ENCODE measurements at regions not wholly inside any gene's neighbourhood (a gene's known extent, or its start where the extent isn't known, plus 50 kb on each side); places are given as distances from the start of the nearest gene placed in this dataset.

DNA sequence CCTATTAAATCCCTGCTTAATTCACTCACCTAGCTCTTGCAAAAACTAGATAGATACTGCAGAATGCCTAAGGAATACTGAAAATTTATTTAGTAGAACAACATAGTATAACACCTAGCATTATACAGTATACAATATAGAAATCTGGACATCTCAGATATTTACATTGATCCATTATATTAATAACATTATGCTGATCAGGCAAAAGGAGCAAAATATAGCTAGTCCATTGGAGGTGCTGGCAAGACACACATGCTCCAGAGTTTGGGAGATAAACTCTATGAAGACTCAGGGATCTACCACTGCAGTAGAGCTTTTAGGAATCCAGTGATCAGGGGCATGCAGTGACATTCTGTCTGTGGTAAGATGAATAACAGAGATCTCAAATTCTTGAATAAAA, 357.6 kb downstream of the TBC1D4 start:
- no peak for DNase-seq

GRCh38 chr13:75123428-75123827, 358.5 kb downstream of the TBC1D4 start:
- no peak for DNase-seq

DNA sequence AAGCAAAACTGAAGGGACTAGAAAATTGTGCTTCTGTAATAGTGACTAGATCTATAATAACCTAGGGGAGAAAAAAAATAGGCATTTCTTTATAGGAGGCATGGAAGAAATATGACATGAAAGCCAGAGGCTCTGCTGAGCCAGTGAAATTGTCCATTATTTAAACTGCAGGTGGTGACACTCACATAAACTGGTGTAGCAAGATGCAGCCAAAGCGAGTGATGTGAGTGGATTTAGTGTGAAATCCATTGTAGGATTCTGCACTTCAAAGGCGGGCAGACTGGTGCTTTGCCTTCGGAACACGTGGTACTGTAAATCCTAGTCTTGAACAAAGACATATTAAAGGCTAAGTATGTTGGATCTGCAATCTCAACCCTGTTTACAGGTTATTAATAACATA, 361.9 kb downstream of the TBC1D4 start:
- no peak for DNase-seq

DNA sequence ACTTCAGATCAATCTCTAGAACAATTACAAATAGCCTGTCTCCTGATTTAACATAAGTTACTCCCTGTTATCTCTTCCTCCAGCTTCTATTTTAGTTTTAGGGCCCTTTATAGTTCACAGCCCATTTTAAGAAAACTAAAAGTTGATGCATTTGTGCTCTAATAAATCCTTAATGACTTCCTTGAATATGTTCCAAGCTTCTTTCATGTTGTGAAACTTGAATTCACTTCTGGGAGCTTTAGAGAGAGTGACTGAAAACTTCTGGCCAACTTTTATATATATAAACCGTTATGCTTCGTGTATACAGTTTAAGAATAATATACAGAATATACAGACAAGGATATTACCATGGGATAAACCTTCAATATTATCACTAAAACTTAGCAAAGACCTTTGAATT, 366.8 kb downstream of the TBC1D4 start:
- no peak for DNase-seq

DNA sequence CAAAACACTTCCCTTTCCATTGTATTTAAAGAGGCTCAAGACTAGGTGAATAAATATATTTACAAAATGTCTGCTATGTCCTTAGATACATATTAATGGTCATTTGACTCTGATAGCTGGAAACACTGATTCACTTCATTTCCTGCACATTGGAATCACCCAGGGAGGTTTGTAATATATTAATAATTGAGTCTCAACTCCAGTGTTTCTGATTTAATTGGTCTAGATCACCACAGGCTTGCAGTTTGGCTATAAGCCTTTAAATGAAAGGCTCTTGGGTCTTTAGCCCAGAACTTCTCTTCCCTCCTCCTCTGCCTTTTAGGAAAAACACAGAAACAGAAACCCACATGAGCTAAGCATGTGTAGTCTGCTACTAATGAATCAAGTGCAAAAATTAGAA, 378.0 kb downstream of the TBC1D4 start:
- no peak for DNase-seq

DNA sequence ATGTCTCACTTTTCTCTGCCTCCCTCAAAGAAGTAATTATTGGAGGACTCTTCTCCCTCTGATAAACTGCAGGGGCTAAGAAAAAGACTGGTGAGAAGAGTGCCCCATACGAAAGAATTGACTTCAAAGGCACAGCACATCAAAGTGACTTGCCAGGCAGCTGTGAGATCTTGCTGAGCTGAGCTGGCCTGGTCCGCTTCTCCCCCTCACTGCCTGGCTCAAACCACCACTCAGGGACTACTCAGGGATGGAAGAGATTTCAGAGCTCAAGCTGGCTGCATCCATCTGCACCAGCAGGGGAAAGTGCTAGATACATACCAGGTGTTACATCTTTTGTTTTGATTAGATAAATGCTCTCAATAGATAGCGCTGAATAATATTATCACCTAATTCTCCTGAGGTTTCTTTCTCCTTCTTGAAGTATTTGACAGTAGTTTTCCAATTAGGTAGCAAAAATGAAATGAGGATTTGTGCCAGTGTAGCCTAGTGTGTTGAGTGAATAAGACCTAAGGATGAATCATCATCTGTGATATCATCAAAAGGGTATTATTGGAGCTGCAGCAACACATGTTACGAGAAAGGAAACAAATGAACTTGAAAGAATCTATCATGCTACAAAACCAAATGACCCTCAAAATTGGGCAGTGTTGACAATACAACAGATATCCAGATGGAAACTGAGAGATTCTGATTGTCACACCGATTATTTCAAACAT, 379.8 kb downstream of the TBC1D4 start:
- no peak for DNase-seq

DNA sequence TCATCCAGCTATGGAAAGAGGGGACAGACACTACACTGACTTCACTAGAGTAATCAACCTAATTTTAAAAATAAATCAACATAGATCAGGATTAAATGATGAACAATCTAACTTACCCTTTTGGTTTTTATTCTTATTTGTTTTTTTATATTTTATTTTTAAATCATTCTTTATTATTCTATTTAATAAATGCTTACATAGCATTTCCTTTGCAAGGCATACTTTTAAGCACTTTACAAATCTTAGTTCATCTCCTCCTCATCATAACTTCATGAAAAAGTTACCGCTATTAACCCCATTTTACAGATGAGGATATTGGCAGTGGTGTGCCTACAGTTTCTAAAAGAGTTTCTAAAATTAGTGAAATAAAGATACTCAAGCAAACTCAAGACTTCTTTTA, 380.6 kb downstream of the TBC1D4 start:
- no peak for DNase-seq

- DNase-seq: no peak
Measured at GRCh38 chr13:75092143-75092542, 389.8 kb downstream of the TBC1D4 start.

- no peak for DNase-seq
Measured at GRCh38 chr13:75091718-75092117, 390.3 kb downstream of the TBC1D4 start.

DNA sequence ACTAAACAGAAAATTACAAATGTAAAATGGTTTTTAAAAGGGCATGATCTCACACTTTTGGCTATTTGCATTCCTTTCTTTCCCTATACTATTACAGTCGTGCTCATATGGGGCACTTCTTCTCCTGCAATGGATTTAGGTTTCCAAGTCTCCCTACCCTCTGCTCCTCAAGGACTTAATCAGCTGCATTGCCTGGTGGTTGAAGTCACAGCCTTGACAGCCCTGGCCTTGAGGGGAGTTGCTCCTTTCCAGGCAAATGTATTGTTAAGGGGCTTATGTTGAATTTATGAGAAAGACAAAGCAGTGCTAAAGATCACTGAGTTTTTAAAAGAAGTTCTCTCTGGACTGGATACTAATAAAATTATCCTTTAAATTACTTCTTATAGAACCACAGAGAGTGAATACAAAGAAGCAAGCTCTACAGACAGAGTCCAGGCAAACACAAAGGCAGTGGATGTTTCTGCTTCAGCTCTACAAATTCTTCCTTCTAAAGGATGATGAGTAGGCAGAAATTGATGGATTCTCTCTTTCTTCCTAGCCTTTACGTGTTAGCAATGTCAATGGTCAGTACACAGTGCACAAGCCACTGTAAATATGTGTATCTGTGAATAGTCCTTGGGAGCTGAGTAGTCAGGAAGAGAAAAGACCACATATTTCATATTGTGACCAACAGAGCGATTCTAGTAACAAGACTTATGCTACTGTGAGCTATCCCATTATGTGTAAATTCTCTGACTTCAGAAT, 390.9 kb downstream of the TBC1D4 start:
- no peak for DNase-seq

DNA sequence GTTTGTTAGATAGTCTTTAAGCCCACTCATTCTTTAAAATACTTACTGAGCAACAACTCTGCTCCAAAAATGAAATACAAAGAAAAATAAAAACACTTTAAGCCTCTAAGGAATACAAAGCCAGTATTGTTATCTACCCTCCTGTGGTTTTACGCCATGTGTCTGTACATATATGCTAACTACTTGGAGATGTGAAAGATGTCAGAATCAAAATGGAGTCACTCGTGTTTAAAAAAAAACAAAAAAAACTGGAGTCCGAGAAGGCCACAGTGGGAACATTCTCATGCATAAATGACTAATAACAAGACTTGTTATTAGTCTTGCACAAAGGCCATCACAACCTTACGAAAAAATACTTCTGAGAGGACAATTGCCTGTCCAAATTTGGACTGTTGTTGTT, 393.1 kb downstream of the TBC1D4 start:
- no peak for DNase-seq

GRCh38 chr13:75079226-75079625, 402.7 kb downstream of the TBC1D4 start:
- no peak for DNase-seq

GRCh38 chr13:75076476-75076875, 405.5 kb downstream of the TBC1D4 start:
- DNase-seq: no peak

GRCh38 chr13:75073786-75074185, 408.2 kb downstream of the TBC1D4 start:
- DNase-seq: no peak

- DNase-seq: no peak
Measured at GRCh38 chr13:75072891-75073290, 409.1 kb downstream of the TBC1D4 start.

- no peak for DNase-seq
Measured at GRCh38 chr13:75072368-75072767, 409.6 kb downstream of the TBC1D4 start.

- no peak for DNase-seq
Measured at GRCh38 chr13:75071796-75072195, 410.2 kb downstream of the TBC1D4 start.

DNA sequence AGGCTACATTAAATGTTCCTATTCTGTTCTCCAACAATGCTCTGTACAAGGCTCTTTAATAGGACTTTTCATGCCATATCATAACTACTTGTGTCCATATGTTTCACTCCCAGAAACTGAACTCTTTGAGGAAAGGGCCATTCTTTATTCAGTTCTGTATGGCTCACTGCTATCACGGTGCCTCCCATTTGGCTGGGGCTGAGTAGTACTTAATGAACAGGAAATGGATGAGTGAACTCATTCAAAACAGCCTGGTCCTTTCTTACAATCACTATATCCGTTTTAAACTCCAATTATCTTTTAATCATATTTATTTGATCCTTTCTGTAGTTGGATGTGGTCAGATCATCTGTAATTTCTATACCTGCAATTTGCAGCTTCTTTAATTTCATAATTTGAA, 410.6 kb downstream of the TBC1D4 start:
- DNase-seq: no peak

DNA sequence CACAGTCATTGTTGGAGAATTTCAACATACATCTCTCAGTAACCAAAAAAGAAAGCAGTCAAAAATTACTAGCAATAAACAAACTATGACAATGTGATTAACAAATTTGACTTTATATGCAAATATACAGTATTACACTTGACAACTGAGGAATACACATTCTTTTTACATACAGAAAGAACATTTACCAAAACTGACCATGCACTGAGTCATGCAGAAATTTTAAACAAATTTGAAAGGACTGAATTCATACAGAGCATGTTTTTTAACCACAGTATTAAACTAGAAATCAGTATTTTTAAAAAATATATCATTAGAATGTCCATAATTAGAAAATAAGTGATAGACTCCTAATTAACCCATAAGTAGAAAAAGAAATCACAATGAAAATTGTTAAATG, 420.1 kb downstream of the TBC1D4 start:
- no peak for DNase-seq

DNA sequence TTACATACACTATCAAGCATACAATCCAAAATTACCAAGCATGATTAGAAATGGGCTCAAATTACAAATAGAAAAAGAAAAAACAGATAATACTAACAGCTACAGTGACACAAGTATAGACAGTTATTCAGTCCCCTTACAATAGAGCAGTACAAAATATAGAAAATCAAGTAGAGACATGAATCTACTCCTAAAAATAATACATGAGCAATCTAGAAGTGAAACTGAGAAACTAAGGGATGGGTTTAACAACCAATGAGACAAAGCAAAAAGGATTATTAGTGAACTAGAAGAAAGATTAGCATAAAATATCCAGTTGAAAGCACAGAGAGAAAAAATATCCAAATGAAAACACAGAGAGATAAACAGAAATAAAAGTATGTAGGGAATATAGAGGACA, 426.7 kb downstream of the TBC1D4 start:
- DNase-seq: no peak

DNA sequence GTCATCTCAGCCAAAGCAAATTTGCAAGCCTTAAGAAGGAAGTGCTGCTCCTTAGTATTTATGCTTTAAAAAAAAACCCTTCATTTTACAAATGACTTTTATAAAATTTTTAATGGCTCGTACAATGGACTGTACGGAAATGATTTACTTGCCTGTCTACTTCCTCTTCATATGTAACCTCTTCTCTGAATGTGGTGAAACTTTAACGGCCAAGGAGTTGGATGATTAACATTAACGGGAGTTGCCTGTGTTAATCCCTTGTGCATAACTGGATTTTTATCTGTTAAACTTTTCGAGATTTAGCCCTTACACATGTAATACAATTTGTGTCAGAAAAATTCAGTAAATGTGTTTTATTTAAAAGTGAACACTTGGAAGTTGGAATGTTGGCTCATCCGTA, 429.4 kb downstream of the TBC1D4 start:
- no peak for DNase-seq

DNA sequence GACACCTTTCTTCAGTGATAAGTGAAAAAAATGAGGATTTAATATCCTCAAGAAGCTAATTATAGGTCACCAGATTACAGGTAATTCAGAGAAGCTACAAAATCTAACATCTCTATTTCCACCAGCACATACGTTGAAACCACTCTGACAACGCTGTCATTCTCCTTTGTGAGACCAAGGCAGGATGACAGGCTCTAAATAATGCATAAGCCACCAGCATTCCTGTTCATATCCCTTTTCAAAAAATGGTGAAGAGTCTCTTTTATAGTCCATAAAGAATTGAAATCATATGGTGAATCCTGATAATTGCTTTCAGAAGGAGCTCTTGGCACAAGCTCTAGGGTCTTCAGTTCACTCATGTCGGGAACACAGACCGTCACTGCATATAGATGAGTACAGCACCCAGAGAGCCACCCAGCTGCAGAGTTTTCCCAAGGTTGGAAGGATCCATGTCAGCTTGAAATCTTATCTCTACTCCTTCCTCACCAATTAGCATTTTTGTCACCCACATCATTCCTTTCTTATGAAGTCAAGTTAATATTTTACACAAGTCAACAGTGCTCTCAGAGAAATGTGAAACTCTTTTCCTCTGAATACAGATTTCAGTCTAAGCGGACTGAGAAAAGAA, 431.4 kb downstream of the TBC1D4 start:
- no peak for DNase-seq

DNA sequence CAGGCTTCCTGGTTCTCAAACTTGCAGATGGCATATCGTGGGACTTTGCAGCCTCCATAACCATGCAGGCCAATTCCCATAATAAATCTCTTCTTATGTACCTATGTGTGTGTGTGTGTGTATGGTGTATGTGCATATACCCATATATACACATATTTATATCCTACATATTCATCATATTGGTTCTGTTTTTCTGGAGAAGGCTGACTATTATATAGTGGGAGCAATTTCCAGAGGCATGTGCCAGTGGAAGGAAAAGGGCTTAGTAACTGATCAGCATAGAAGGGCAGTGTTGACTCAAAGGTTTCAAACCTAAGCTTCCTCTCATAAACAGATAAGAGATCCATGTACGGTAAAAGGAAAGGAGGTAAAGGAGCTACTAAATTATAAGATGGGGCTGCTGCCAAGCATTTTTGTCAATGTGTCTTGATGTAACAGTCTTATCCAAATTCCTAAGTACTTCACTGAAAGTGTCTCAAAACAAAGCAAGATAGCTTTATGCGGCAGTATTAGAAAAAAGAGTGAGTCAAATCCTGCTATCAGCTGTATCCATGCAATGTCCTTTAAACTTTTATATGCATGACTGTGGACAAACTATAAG, 432.1 kb downstream of the TBC1D4 start:
- DNase-seq: no peak

DNA sequence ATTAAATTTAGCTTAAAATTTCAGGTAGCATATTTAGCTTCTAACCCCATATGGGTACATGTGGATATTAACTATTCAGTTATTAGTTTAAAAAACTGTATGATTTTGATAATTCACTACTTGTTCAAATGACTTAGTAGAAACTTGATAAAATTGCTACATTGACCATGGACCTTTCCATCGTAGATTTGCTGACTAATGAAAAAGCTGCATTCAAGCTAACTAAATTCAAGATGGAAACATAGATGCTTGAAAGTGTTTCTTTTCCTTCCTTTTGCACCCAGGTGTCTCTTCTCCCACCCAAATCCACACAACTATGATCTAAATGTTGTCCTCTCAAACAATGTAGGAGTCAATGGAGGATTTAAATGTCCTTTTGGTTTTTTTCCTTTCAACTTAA, 439.2 kb downstream of the TBC1D4 start:
- DNase-seq: no peak
